ENCODE measurements at regions not wholly inside any gene's neighbourhood (a gene's known extent, or its start where the extent isn't known, plus 50 kb on each side); places are given as distances from the start of the nearest gene placed in this dataset.

DNA sequence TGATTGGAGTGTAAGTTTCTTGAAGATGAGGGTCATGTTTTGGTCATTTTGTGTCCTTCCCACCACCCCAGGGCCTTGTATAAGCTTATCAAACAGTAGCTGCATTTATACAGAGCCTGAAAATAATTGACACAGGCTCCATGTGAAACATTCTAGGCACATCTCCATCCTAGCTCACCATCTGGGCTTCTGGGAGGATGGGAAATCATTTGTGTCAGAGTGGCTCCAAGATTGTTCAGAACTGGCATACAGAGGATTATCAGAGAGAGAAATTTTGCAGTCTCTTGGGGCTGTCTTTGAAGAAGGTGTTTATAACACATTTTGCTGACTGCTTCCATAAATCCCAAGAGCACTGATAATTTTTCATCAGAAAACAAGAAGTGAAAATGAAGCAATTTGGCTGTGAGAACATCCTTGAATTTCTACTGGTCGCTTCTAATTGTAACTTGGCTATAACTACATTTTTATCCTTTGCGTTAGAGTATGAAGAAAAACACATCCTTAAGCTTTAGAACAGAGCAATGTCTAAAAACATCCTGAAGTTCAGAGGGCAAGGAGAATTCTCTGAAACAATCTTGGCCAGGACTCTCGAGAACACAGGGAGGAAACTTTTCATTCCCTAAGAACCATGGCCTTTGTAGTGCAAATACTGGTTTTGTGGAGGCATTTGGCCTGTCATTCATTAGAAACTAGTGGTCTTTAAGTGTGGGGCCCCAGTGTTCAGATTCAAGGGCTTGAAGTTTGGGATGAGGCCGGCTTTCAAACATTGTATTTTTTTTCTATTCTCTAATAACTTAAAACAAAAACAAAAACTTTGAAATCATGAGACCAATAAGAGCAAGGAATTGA is 151.1 kb downstream of the DACT1 start:
- no peak overlapping the region for H2AFZ ChIP-seq (ENCODE audit: low read depth)
- POLR2A ChIA-PET: no interaction called here

GRCh38 chr14:58789736-58790135 is 152.0 kb downstream of the DACT1 start:
- H3K27ac ChIP-seq (ENCODE audit: low read depth in 2 of 2, low read length in 1 of 2): no peak overlapping the region
- WGBS (ENCODE audit: low lambda C conversion rate): 76% methylated on average over 4 of the region's 4 CpGs
- H3K9me3 ChIP-seq: no peaks in the 10 kb centered on the region
- no peaks in the 10 kb centered on the region; the same call in 1 of the 2 replicates for H3K27me3 ChIP-seq (ENCODE audit: insufficient read depth)
- H3K9ac ChIP-seq: no peak overlapping the region
- H3K4me3 ChIP-seq (ENCODE audit: low read depth in 2 of 2, low read length in 1 of 2): no peak overlapping the region
- H3F3A ChIP-seq (replicated peaks; ENCODE audit: insufficient read depth): no peaks in the 10 kb centered on the region
- H3K79me2 ChIP-seq (ENCODE audit: insufficient read depth): no peaks in the 10 kb centered on the region
- H3K4me2 ChIP-seq: no peak overlapping the region
- no peaks in the 10 kb centered on the region for H3K36me3 ChIP-seq (replicated peaks in 1 of 2; ENCODE audit: control insufficient read depth in 1 of 2, insufficient read depth in 2 of 2, low read length in 1 of 2)
- H4K20me1 ChIP-seq (ENCODE audit: insufficient read depth): no peaks in the 10 kb centered on the region
- DNase-seq: no peak
- no peaks in the 10 kb centered on the region for H3K9me2 ChIP-seq
- H3K4me1 ChIP-seq (ENCODE audit: control insufficient read depth in 1 of 2, insufficient read depth in 2 of 2, low read depth in 1 of 2, low read length in 1 of 2): no peaks in the 10 kb centered on the region
- no peak overlapping the region for H2AFZ ChIP-seq (ENCODE audit: low read depth)
- CTCF ChIA-PET: interaction anchor here (0.7 to 1.4 kb wide), 3 partner anchors 150 to 334 kb away, joined by 3 read pairs; no protein-coding TSS in a partner anchor
- POLR2A ChIA-PET: no interaction called here
- TF ChIP-seq, protein P1, sequence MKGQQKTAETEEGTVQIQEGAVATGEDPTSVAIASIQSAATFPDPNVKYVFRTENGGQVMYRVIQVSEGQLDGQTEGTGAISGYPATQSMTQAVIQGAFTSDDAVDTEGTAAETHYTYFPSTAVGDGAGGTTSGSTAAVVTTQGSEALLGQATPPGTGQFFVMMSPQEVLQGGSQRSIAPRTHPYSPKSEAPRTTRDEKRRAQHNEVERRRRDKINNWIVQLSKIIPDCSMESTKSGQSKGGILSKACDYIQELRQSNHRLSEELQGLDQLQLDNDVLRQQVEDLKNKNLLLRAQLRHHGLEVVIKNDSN (IDR thresholded peaks at IDR 0.05; ENCODE audit: borderline replicate concordance, low read depth): no peak
- TF ChIP-seq FOXJ3 (CRISPR knock-in tag; IDR thresholded peaks at IDR 0.05): no peak
- TF ChIP-seq TAF1 (IDR thresholded peaks at IDR 0.05; ENCODE audit: borderline replicate concordance, low read depth, low read length): no peak
- no peak for TF ChIP-seq GABPA (IDR thresholded peaks at IDR 0.05; ENCODE audit: low read depth)
- TF ChIP-seq SIN3A (IDR thresholded peaks at IDR 0.05; ENCODE audit: borderline replicate concordance, low read depth, low read length): no peak
- no peak for TF ChIP-seq EZH2phosphoT487 (IDR thresholded peaks at IDR 0.05; ENCODE audit: borderline replicate concordance, low read depth)
- no peak for TF ChIP-seq FOSL2 (IDR thresholded peaks at IDR 0.05; ENCODE audit: borderline replicate concordance, low read depth)
- no peak for TF ChIP-seq EP300 (IDR thresholded peaks at IDR 0.05; ENCODE audit: borderline replicate concordance in 1 of 2, low read depth in 1 of 2, low read length in 1 of 2)
- TF ChIP-seq USF2 (IDR thresholded peaks at IDR 0.05; ENCODE audit: borderline replicate concordance, low read depth, low read length): no peak
- no peak for TF ChIP-seq TCF12 (IDR thresholded peaks at IDR 0.05)

More for the DNA sequence above, 151.1 kb downstream of the DACT1 start:
- WGBS (ENCODE audit: low lambda C conversion rate): 89% methylated on average over 4 of the region's 4 CpGs
- Histone ChIP-seq H3K27ac (ENCODE audit: low read depth in 2 of 2, low read length in 1 of 2) (no peak overlapping the region), H3K4me3 (ENCODE audit: low read depth in 2 of 2, low read length in 1 of 2) (no peak overlapping the region), H3K27me3 (ENCODE audit: insufficient read depth) (no peaks in the 10 kb centered on the region; the same call in 1 of the 2 replicates), H3K9me3 (no peaks in the 10 kb centered on the region), H3K9me2 (no peaks in the 10 kb centered on the region), H3K4me1 (ENCODE audit: control insufficient read depth in 1 of 2, insufficient read depth in 2 of 2, low read depth in 1 of 2, low read length in 1 of 2) (no peaks in the 10 kb centered on the region), H3F3A (replicated peaks; ENCODE audit: insufficient read depth) (no peaks in the 10 kb centered on the region), H3K79me2 (ENCODE audit: insufficient read depth) (no peaks in the 10 kb centered on the region), H4K20me1 (ENCODE audit: insufficient read depth) (no peaks in the 10 kb centered on the region), H3K4me2 (no peak overlapping the region), H3K9ac (no peak overlapping the region), H3K36me3 (replicated peaks in 1 of 2; ENCODE audit: control insufficient read depth in 1 of 2, insufficient read depth in 2 of 2, low read length in 1 of 2) (no peaks in the 10 kb centered on the region)
- CTCF ChIA-PET: interaction anchor here (0.7 to 1.4 kb wide), 4 partner anchors 12 to 335 kb away, joined by 3 read pairs; no protein-coding TSS in a partner anchor
- TF ChIP-seq GATA2 (CRISPR knock-in tag; IDR thresholded peaks at IDR 0.05) (no peak), JUND (IDR thresholded peaks at IDR 0.05) (no peak), PBX3 (IDR thresholded peaks at IDR 0.05) (no peak), ELF1 (IDR thresholded peaks at IDR 0.05) (no peak), FOXM1 (IDR thresholded peaks at IDR 0.05; ENCODE audit: low read depth) (no peak), EZH2phosphoT487 (IDR thresholded peaks at IDR 0.05; ENCODE audit: borderline replicate concordance, low read depth) (no peak), RFX5 (IDR thresholded peaks at IDR 0.05; ENCODE audit: low read length) (no peak), TEAD4 (IDR thresholded peaks at IDR 0.05; ENCODE audit: borderline replicate concordance, insufficient read depth) (no peak)
- TF ChIP-seq, protein P2, sequence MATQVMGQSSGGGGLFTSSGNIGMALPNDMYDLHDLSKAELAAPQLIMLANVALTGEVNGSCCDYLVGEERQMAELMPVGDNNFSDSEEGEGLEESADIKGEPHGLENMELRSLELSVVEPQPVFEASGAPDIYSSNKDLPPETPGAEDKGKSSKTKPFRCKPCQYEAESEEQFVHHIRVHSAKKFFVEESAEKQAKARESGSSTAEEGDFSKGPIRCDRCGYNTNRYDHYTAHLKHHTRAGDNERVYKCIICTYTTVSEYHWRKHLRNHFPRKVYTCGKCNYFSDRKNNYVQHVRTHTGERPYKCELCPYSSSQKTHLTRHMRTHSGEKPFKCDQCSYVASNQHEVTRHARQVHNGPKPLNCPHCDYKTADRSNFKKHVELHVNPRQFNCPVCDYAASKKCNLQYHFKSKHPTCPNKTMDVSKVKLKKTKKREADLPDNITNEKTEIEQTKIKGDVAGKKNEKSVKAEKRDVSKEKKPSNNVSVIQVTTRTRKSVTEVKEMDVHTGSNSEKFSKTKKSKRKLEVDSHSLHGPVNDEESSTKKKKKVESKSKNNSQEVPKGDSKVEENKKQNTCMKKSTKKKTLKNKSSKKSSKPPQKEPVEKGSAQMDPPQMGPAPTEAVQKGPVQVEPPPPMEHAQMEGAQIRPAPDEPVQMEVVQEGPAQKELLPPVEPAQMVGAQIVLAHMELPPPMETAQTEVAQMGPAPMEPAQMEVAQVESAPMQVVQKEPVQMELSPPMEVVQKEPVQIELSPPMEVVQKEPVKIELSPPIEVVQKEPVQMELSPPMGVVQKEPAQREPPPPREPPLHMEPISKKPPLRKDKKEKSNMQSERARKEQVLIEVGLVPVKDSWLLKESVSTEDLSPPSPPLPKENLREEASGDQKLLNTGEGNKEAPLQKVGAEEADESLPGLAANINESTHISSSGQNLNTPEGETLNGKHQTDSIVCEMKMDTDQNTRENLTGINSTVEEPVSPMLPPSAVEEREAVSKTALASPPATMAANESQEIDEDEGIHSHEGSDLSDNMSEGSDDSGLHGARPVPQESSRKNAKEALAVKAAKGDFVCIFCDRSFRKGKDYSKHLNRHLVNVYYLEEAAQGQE (IDR thresholded peaks at IDR 0.05; ENCODE audit: low read depth, low read length): no peak
- no peak for DNase-seq
